ENCODE measurements at regions not wholly inside any gene's neighbourhood (a gene's known extent, or its start where the extent isn't known, plus 50 kb on each side); places are given as distances from the start of the nearest gene placed in this dataset.

- H3K27me3 ChIP-seq (ENCODE audit: control insufficient read depth, insufficient read depth, low read length), result no peaks in the 10 kb centered on the region
- ChIA-PET CTCF (no interaction called here), POLR2A (no interaction called here)
- no peak overlapping the region for H3K27ac ChIP-seq (ENCODE audit: low read depth, low read length)
- H3K9me3 ChIP-seq (ENCODE audit: control insufficient read depth, insufficient read depth, low read length), result peaks cover 45% of the 10 kb centered on the region
- DNase-seq (ENCODE audit: low read depth, low spot score), result no peak
- no peak overlapping the region for H3K4me3 ChIP-seq (ENCODE audit: low read depth, low read length)
- TF ChIP-seq CTCF (IDR thresholded peaks at IDR 0.05; ENCODE audit: low read depth, low read length), result no peak
These were observed 462.5 kb upstream of the EEF2KMT start for GRCh38 chr16:5560084-5560483.

- ChIA-PET POLR2A (no interaction called here), CTCF (no interaction called here)
- Histone ChIP-seq H3K4me3 (ENCODE audit: low read depth, low read length) (no peak overlapping the region), H3K27me3 (ENCODE audit: control insufficient read depth, insufficient read depth, low read length) (no peaks in the 10 kb centered on the region), H3K9me3 (ENCODE audit: control insufficient read depth, insufficient read depth, low read length) (peaks cover 42% of the 10 kb centered on the region), H3K27ac (ENCODE audit: low read depth, low read length) (no peak overlapping the region)
- no peak for DNase-seq (ENCODE audit: low read depth, low spot score)
- TF ChIP-seq CTCF (IDR thresholded peaks at IDR 0.05; ENCODE audit: low read depth, low read length), result no peak
These were observed 460.4 kb upstream of the EEF2KMT start for GRCh38 chr16:5557966-5558365.

- ChIA-PET POLR2A (no interaction called here), CTCF (no interaction called here)
- H3K4me3 ChIP-seq (ENCODE audit: low read depth, low read length), result no peak overlapping the region
- no peak for TF ChIP-seq CTCF (IDR thresholded peaks at IDR 0.05; ENCODE audit: low read depth, low read length)
- H3K27ac ChIP-seq (ENCODE audit: low read depth, low read length), result no peak overlapping the region
- peaks cover 45% of the 10 kb centered on the region for H3K9me3 ChIP-seq (ENCODE audit: control insufficient read depth, insufficient read depth, low read length)
- no peaks in the 10 kb centered on the region for H3K27me3 ChIP-seq (ENCODE audit: control insufficient read depth, insufficient read depth, low read length)
- no peak for DNase-seq (ENCODE audit: low read depth, low spot score)
These were observed 459.9 kb upstream of the EEF2KMT start for GRCh38 chr16:5557448-5557847.

- Histone ChIP-seq H3K9me3 (ENCODE audit: control insufficient read depth, insufficient read depth, low read length) (peaks cover 42% of the 10 kb centered on the region), H3K27ac (ENCODE audit: low read depth, low read length) (no peak overlapping the region), H3K27me3 (ENCODE audit: control insufficient read depth, insufficient read depth, low read length) (no peaks in the 10 kb centered on the region), H3K4me3 (ENCODE audit: low read depth, low read length) (no peak overlapping the region)
- ChIA-PET CTCF (no interaction called here), POLR2A (no interaction called here)
- TF ChIP-seq CTCF (IDR thresholded peaks at IDR 0.05; ENCODE audit: low read depth, low read length), result no peak
- DNase-seq (ENCODE audit: low read depth, low spot score), result no peak
These were observed 458.7 kb upstream of the EEF2KMT start for GRCh38 chr16:5556158-5556810.

GRCh38 chr16:5551909-5552308 lies 454.3 kb upstream of the EEF2KMT start:
- DNase-seq (ENCODE audit: low read depth, low spot score), result no peak
- Histone ChIP-seq H3K27me3 (ENCODE audit: control insufficient read depth, insufficient read depth, low read length) (no peaks in the 10 kb centered on the region), H3K9me3 (ENCODE audit: control insufficient read depth, insufficient read depth, low read length) (peaks cover 30% of the 10 kb centered on the region), H3K4me3 (ENCODE audit: low read depth, low read length) (no peak overlapping the region), H3K27ac (ENCODE audit: low read depth, low read length) (no peak overlapping the region)
- POLR2A ChIA-PET, result no interaction called here
- TF ChIP-seq CTCF (IDR thresholded peaks at IDR 0.05; ENCODE audit: low read depth, low read length), result no peak
- CTCF ChIA-PET, result no interaction called here
